ENCODE measurements at regions not wholly inside any gene's neighbourhood (a gene's known extent, or its start where the extent isn't known, plus 50 kb on each side); places are given as distances from the start of the nearest gene placed in this dataset.

GRCh38 chr2:62589691-62590356 is 83.8 kb upstream of the TMEM17 start:
- Histone ChIP-seq H3K4me2 (ENCODE audit: insufficient read depth, low read length) (no peak overlapping the region), H3K4me3 (replicated peaks in 1 of 3; ENCODE audit: insufficient read depth in 1 of 3, low read depth in 1 of 3, low read length in 3 of 3) (no peak overlapping the region), H3K36me3 (ENCODE audit: control insufficient read depth in 2 of 2, extremely low read depth in 1 of 2, insufficient read depth in 2 of 2, low read length in 2 of 2) (no peaks in the 10 kb centered on the region), H2AFZ (ENCODE audit: low read depth, low read length) (no peak overlapping the region), H3K4me1 (ENCODE audit: control insufficient read depth, extremely low read depth, insufficient read depth, low read length) (no peaks in the 10 kb centered on the region), H3K9me1 (replicated peaks; ENCODE audit: control insufficient read depth, extremely low read depth, insufficient read depth, low read length) (no peaks in the 10 kb centered on the region), H3K27me3 (ENCODE audit: control insufficient read depth in 2 of 2, insufficient read depth in 2 of 2, low read length in 2 of 2) (no peaks in the 10 kb centered on the region), H3K9me3 (replicated peaks; ENCODE audit: control insufficient read depth, insufficient read depth, low read length) (no peaks in the 10 kb centered on the region), H3K79me2 (ENCODE audit: control insufficient read depth, insufficient read depth, low read length) (no peaks in the 10 kb centered on the region), H3K27ac (ENCODE audit: insufficient read depth, low read depth, low read length) (no peak overlapping the region), H3K9ac (replicated peaks; ENCODE audit: extremely low read depth, insufficient read depth, low read length) (no peak overlapping the region), H4K20me1 (replicated peaks; ENCODE audit: control insufficient read depth, extremely low read depth, insufficient read depth, low read length) (no peaks in the 10 kb centered on the region)
- no peak for DNase-seq (ENCODE audit: low read depth, low spot score)
- ChIA-PET POLR2A (no interaction called here), CTCF (no interaction called here)
- intact Hi-C loops (cut with micrococcal nuclease) (no loop called here), dilution Hi-C loops (cut with MboI; ENCODE audit: extremely low pct_ligation_motif_present, low sequenced_read_pairs) (no loop called here)
- BruUV-seq (replicated peaks), result no TSS peak
- TF ChIP-seq MAX (IDR thresholded peaks at IDR 0.05; ENCODE audit: insufficient read depth, insufficient read length), result no peak
- TF ChIP-seq FOS (IDR thresholded peaks at IDR 0.05; ENCODE audit: borderline replicate concordance, insufficient read depth, low read length), result no peak
- TF ChIP-seq GATA2 (IDR thresholded peaks at IDR 0.05; ENCODE audit: insufficient read depth, insufficient read length, low read depth, low read length), result no peak
- FAIRE-seq, result no peak

- dilution Hi-C loops (cut with MboI; ENCODE audit: extremely low pct_ligation_motif_present, low sequenced_read_pairs) (no loop called here), intact Hi-C loops (cut with micrococcal nuclease) (no loop called here)
- no peak overlapping the region for H2AFZ ChIP-seq (ENCODE audit: low read depth, low read length)
- no peak overlapping the region for H3K27ac ChIP-seq (ENCODE audit: insufficient read depth, low read depth, low read length)
- H3K36me3 ChIP-seq (ENCODE audit: control insufficient read depth in 2 of 2, extremely low read depth in 1 of 2, insufficient read depth in 2 of 2, low read length in 2 of 2), result no peaks in the 10 kb centered on the region
- FAIRE-seq, result no peak
- TF ChIP-seq MYC (IDR thresholded peaks at IDR 0.05; ENCODE audit: low read depth, low read length) (no peak), FOS (IDR thresholded peaks at IDR 0.05; ENCODE audit: borderline replicate concordance, insufficient read depth, low read length) (no peak), GATA2 (IDR thresholded peaks at IDR 0.05; ENCODE audit: insufficient read depth, insufficient read length, low read depth, low read length) (no peak), MAX (IDR thresholded peaks at IDR 0.05; ENCODE audit: insufficient read depth, insufficient read length) (no peak), EZH2 (IDR thresholded peaks at IDR 0.05; ENCODE audit: borderline replicate concordance, low read depth, low read length, severe bottlenecking) (no peak), POLR2AphosphoS5 (IDR thresholded peaks at IDR 0.05; ENCODE audit: insufficient read depth, low read depth, low read length) (no peak), POLR2A (IDR thresholded peaks at IDR 0.05; ENCODE audit: low read depth, low read length) (no peak), JUN (IDR thresholded peaks at IDR 0.05; ENCODE audit: borderline replicate concordance, insufficient read depth, insufficient read length, low read depth) (no peak)
- TF ChIP-seq, protein P1, sequence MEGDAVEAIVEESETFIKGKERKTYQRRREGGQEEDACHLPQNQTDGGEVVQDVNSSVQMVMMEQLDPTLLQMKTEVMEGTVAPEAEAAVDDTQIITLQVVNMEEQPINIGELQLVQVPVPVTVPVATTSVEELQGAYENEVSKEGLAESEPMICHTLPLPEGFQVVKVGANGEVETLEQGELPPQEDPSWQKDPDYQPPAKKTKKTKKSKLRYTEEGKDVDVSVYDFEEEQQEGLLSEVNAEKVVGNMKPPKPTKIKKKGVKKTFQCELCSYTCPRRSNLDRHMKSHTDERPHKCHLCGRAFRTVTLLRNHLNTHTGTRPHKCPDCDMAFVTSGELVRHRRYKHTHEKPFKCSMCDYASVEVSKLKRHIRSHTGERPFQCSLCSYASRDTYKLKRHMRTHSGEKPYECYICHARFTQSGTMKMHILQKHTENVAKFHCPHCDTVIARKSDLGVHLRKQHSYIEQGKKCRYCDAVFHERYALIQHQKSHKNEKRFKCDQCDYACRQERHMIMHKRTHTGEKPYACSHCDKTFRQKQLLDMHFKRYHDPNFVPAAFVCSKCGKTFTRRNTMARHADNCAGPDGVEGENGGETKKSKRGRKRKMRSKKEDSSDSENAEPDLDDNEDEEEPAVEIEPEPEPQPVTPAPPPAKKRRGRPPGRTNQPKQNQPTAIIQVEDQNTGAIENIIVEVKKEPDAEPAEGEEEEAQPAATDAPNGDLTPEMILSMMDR (IDR thresholded peaks at IDR 0.05; ENCODE audit: extremely low read depth in 1 of 2, insufficient read depth in 1 of 2, low read depth in 1 of 2, low read length in 2 of 2), result no peak
- H4K20me1 ChIP-seq (replicated peaks; ENCODE audit: control insufficient read depth, extremely low read depth, insufficient read depth, low read length), result no peaks in the 10 kb centered on the region
- no TSS peak for BruUV-seq (replicated peaks)
- no peak overlapping the region for H3K9ac ChIP-seq (replicated peaks; ENCODE audit: extremely low read depth, insufficient read depth, low read length)
- no peak overlapping the region for H3K4me3 ChIP-seq (replicated peaks in 1 of 3; ENCODE audit: insufficient read depth in 1 of 3, low read depth in 1 of 3, low read length in 3 of 3)
- CTCF ChIA-PET, result no interaction called here
- no peaks in the 10 kb centered on the region for H3K27me3 ChIP-seq (ENCODE audit: control insufficient read depth in 2 of 2, insufficient read depth in 2 of 2, low read length in 2 of 2)
- no peaks in the 10 kb centered on the region for H3K9me3 ChIP-seq (replicated peaks; ENCODE audit: control insufficient read depth, insufficient read depth, low read length)
- H3K9me1 ChIP-seq (replicated peaks; ENCODE audit: control insufficient read depth, extremely low read depth, insufficient read depth, low read length), result no peaks in the 10 kb centered on the region
- no peak for DNase-seq (ENCODE audit: low read depth, low spot score)
- no peaks in the 10 kb centered on the region for H3K79me2 ChIP-seq (ENCODE audit: control insufficient read depth, insufficient read depth, low read length)
- H3K4me2 ChIP-seq (ENCODE audit: insufficient read depth, low read length), result no peak overlapping the region
- POLR2A ChIA-PET, result no interaction called here
- H3K4me1 ChIP-seq (ENCODE audit: control insufficient read depth, extremely low read depth, insufficient read depth, low read length), result no peaks in the 10 kb centered on the region
These were observed 81.6 kb upstream of the TMEM17 start for GRCh38 chr2:62587592-62587991.
